PC-3 (cell line): ENCODE measurements at regions not wholly inside any gene's neighbourhood (a gene's known extent, or its start where the extent isn't known, plus 50 kb on each side); places are given as distances from the start of the nearest gene placed in this dataset.

ENCODE experiments used
- ATAC-seq: fragments of 200-7000 bp; cut with Tn5 transposase; 2 replicates; pipeline ENCODE4 v1.9.1; 2020; ENCODE audit warnings: mild to moderate bottlenecking, moderate library complexity
- BruUV-seq: library from RNA; stranded (reverse); fragments of 400-500 nt; replicated peaks from 2 replicates; lab custom pipeline; 2021; lab: Mats Ljungman, UMichigan
- CTCF ChIA-PET: fragments of 300-600 bp; sonication (Branson Sonifier 250); formaldehyde crosslinking; loops from one replicate; lab custom pipeline; 2022; ENCODE audit warnings: antibody characterized with exemption; lab: Charles Lee
- POLR2A ChIA-PET: fragments of 300-600 bp; sonication (Branson Sonifier 250); formaldehyde crosslinking; loops from one replicate; lab custom pipeline; 2022; ENCODE audit warnings: antibody characterized with exemption; ENCODE audit not compliant: unreplicated experiment; lab: Charles Lee
- DNase-seq: peaks from one replicate; pipeline ENCODE4 v3.0.0-alpha.2; 2015
- H2AFZ ChIP-seq: fragments of 300-600 bp; sonication (generic); 2 replicates; pipeline ENCODE4 v1.6.0; 2016; ENCODE audit warnings: antibody characterized with exemption, low read length
- H3F3A ChIP-seq: fragments of 300-600 bp; sonication (generic); one replicate; pipeline ENCODE4 v1.6.0; 2017; ENCODE audit warnings: antibody characterized with exemption, low read length, control low read depth, mild to moderate bottlenecking; ENCODE audit not compliant: unreplicated experiment
- H3K27ac ChIP-seq: fragments of 300-600 bp; sonication (generic); 2 replicates; pipeline ENCODE4 v1.5.1; 2016; ENCODE audit warnings: mild to moderate bottlenecking, low read length
- H3K27me3 ChIP-seq: fragments of 300-600 bp; sonication (generic); 2 replicates; pipeline ENCODE4 v1.6.1; 2016; ENCODE audit warnings: low read length, mixed read lengths
- H3K36me3 ChIP-seq: fragments of 300-600 bp; sonication (generic); 2 replicates; pipeline ENCODE4 v1.6.1; 2016; ENCODE audit warnings: low read depth, mixed run types, low read length, mixed read lengths
- H3K4me1 ChIP-seq: fragments of 300-600 bp; sonication (generic); 2 replicates; pipeline ENCODE4 v1.5.1; 2016; ENCODE audit warnings: low read length; ENCODE audit not compliant: insufficient read depth
- H3K4me2 ChIP-seq: fragments of 300-600 bp; sonication (generic); 2 replicates; pipeline ENCODE4 v1.6.0; 2016; ENCODE audit warnings: low read length
- H3K4me3 ChIP-seq: fragments of 300-600 bp; sonication (generic); 2 replicates; pipeline ENCODE4 v1.5.1; 2016; ENCODE audit warnings: mild to moderate bottlenecking, low read length, mixed read lengths
- H3K79me2 ChIP-seq: fragments of 300-600 bp; sonication (generic); 2 replicates; pipeline ENCODE4 v1.6.1; 2017; ENCODE audit warnings: low read length, mixed read lengths
- H3K9ac ChIP-seq: fragments of 300-600 bp; sonication (generic); 2 replicates; pipeline ENCODE4 v1.6.0; 2016; ENCODE audit warnings: mild to moderate bottlenecking, low read length
- H3K9me2 ChIP-seq: fragments of 300-600 bp; sonication (generic); replicated peaks from 2 replicates; pipeline ENCODE4 v1.6.1; 2016; ENCODE audit warnings: mixed run types, low read length, mixed read lengths
- H3K9me3 ChIP-seq: fragments of 300-600 bp; sonication (generic); 2 replicates; pipeline ENCODE4 v1.6.1; 2016; ENCODE audit warnings: low read length, mixed read lengths
- H4K20me1 ChIP-seq: fragments of 300-600 bp; sonication (generic); 2 replicates; pipeline ENCODE4 v1.6.1; 2016; ENCODE audit warnings: low read length, mixed read lengths
- CTCF ChIP-seq: fragments of 300-600 bp; sonication (generic); conservative IDR thresholded peaks from 2 replicates; pipeline ENCODE4 v1.5.1; 2017; ENCODE audit warnings: antibody characterized with exemption, low read depth, mild to moderate bottlenecking, low read length
- EZH2 ChIP-seq: fragments of 300-600 bp; sonication (generic); IDR thresholded peaks from one replicate; pipeline ENCODE4 v1.6.1; 2017; ENCODE audit warnings: antibody characterized with exemption, mild to moderate bottlenecking, low read length; ENCODE audit not compliant: unreplicated experiment
- EZH2phosphoT487 ChIP-seq: fragments of 300-600 bp; sonication (generic); IDR thresholded peaks from 2 replicates; pipeline ENCODE4 v1.6.1; 2018; ENCODE audit warnings: mild to moderate bottlenecking, antibody characterized with exemption, low read length, borderline replicate concordance
- intact Hi-C: fragments of 100-400 bp; cut with micrococcal nuclease; formaldehyde crosslinking; loops from 2 replicates; pipeline ENCODE4 v1.9.0; 2023

- Histone ChIP-seq H3K27me3 (peaks cover 15% of the 10 kb centered on the region; the same call in 1 of the 2 replicates), H3K36me3 (no peaks in the 10 kb centered on the region), H3K27ac (no peak overlapping the region), H3F3A (no peaks in the 10 kb centered on the region), H3K4me3 (no peak overlapping the region), H3K4me2 (no peak overlapping the region), H3K9me3 (no peaks in the 10 kb centered on the region), H3K4me1 (no peaks in the 10 kb centered on the region), H3K9ac (no peak overlapping the region), H3K79me2 (no peaks in the 10 kb centered on the region), H4K20me1 (no peaks in the 10 kb centered on the region), H2AFZ (no peak overlapping the region), H3K9me2 (no peaks in the 10 kb centered on the region)
- ATAC-seq = no peak
- ChIA-PET CTCF (no interaction called here), POLR2A (no interaction called here)
- intact Hi-C loops = no loop called here
- no peak for DNase-seq
- BruUV-seq = no TSS peak
- TF ChIP-seq CTCF (no peak), EZH2 (no peak), EZH2phosphoT487 (no peak)
Observed at GRCh38 chr2:182477774-182478173, 50.9 kb upstream of the PDE1A start.

GRCh38 chr2:182481676-182482075 lies 54.8 kb upstream of the PDE1A start:
- no peak for DNase-seq
- H3K4me1 ChIP-seq = no peaks in the 10 kb centered on the region
- no peak overlapping the region for H2AFZ ChIP-seq
- BruUV-seq = no TSS peak
- ChIA-PET CTCF (no interaction called here), POLR2A (no interaction called here)
- TF ChIP-seq CTCF = no peak
- TF ChIP-seq EZH2 = no peak
- no peak for TF ChIP-seq EZH2phosphoT487
- H3F3A ChIP-seq = no peaks in the 10 kb centered on the region
- no peaks in the 10 kb centered on the region for H4K20me1 ChIP-seq
- H3K9me2 ChIP-seq = no peaks in the 10 kb centered on the region
- intact Hi-C loops = no loop called here
- H3K79me2 ChIP-seq = no peaks in the 10 kb centered on the region
- H3K27me3 ChIP-seq = peaks cover 24% of the 10 kb centered on the region; the same call in 1 of the 2 replicates
- H3K9me3 ChIP-seq = no peaks in the 10 kb centered on the region
- no peak overlapping the region for H3K4me2 ChIP-seq
- H3K4me3 ChIP-seq = no peak overlapping the region
- no peak overlapping the region for H3K27ac ChIP-seq
- no peak for ATAC-seq
- H3K36me3 ChIP-seq = no peaks in the 10 kb centered on the region
- no peak overlapping the region for H3K9ac ChIP-seq

GRCh38 chr2:182482511-182482910 lies 55.7 kb upstream of the PDE1A start:
- Histone ChIP-seq H3K27ac (no peak overlapping the region), H3K9me3 (no peaks in the 10 kb centered on the region), H3K79me2 (no peaks in the 10 kb centered on the region), H3K9ac (no peak overlapping the region), H2AFZ (no peak overlapping the region), H3K36me3 (no peaks in the 10 kb centered on the region), H3K4me2 (no peak overlapping the region), H3K4me3 (no peak overlapping the region), H3K9me2 (no peaks in the 10 kb centered on the region), H3K27me3 (peaks cover 28% of the 10 kb centered on the region; the same call in 1 of the 2 replicates), H4K20me1 (no peaks in the 10 kb centered on the region), H3F3A (no peaks in the 10 kb centered on the region), H3K4me1 (no peaks in the 10 kb centered on the region)
- ATAC-seq (no peak), DNase-seq (no peak)
- intact Hi-C loops = no loop called here
- ChIA-PET POLR2A (no interaction called here), CTCF (no interaction called here)
- no TSS peak for BruUV-seq
- no peak for TF ChIP-seq EZH2phosphoT487
- TF ChIP-seq CTCF = no peak
- TF ChIP-seq EZH2 = no peak
